OCI-LY3 (cell line): ENCODE measurements at regions not wholly inside any gene's neighbourhood (a gene's known extent, or its start where the extent isn't known, plus 50 kb on each side); places are given as distances from the start of the nearest gene placed in this dataset.

Experiments used
- H2AFZ ChIP-seq: fragments of 200-600, 300-600 bp; shearing (Covaris generic); 2 replicates; pipeline ENCODE4 v1.6.0; 2014; ENCODE audit warnings: antibody characterized with exemption, low read depth, low read length
- H3K27ac ChIP-seq: fragments of 200-600, 300-600 bp; sonication (generic); 2 replicates; pipeline ENCODE4 v1.5.1; 2014; ENCODE audit warnings: mild to moderate bottlenecking, low read length, moderate library complexity, mixed read lengths
- H3K27me3 ChIP-seq: fragments of 200-600, 300-600 bp; sonication (generic); 2 replicates; pipeline ENCODE4 v1.6.1; 2014; ENCODE audit warnings: low read depth, low read length, mixed read lengths
- H3K36me3 ChIP-seq: fragments of 200-600, 300-600 bp; sonication (generic); replicated peaks from 2 replicates; pipeline ENCODE3; 2014; ENCODE audit warnings: low read depth, low read length, mixed read lengths
- H3K4me1 ChIP-seq: fragments of 300-600, 200-600 bp; sonication (generic); 2 replicates; pipeline ENCODE4 v1.6.1; 2014; ENCODE audit warnings: low read length, mixed read lengths
- H3K4me2 ChIP-seq: fragments of 200-600, 300-600 bp; sonication (generic); 2 replicates; pipeline ENCODE4 v1.6.1; 2014; ENCODE audit warnings: low read length, mixed read lengths
- H3K4me3 ChIP-seq: fragments of 300-600, 200-600 bp; sonication (generic); 2 replicates; pipeline ENCODE4 v1.5.1; 2014; ENCODE audit warnings: antibody characterized with exemption, mild to moderate bottlenecking, low read length, moderate library complexity
- H3K79me2 ChIP-seq: fragments of 300-600, 200-600 bp; shearing (Covaris generic); 2 replicates; pipeline ENCODE4 v1.6.1; 2014; ENCODE audit warnings: mild to moderate bottlenecking, low read length, mixed read lengths
- H3K9ac ChIP-seq: fragments of 300-600, 200-600 bp; shearing (Covaris generic); 2 replicates; pipeline ENCODE4 v1.6.0; 2014; ENCODE audit warnings: mild to moderate bottlenecking, low read length, moderate library complexity
- H3K9me3 ChIP-seq: fragments of 200-600, 300-600 bp; shearing (Covaris generic); 2 replicates; pipeline ENCODE4 v1.6.1; 2014; ENCODE audit warnings: low read length, mixed read lengths; ENCODE audit not compliant: insufficient read depth
- H4K20me1 ChIP-seq: fragments of 200-600, 300-600 bp; sonication (generic); 2 replicates; pipeline ENCODE4 v1.6.1; 2016; ENCODE audit warnings: low read length, mixed read lengths; ENCODE audit not compliant: insufficient read depth
- EZH2phosphoT487 ChIP-seq: fragments of 200-600 bp; shearing (Covaris generic); IDR thresholded peaks from 2 replicates; pipeline ENCODE4 v1.6.1; 2018; ENCODE audit warnings: antibody characterized with exemption, mixed run types, low read depth
- TF ChIP-seq, protein P1 (sequence below): fragments of 200-600, 300-600 bp; sonication (generic); IDR thresholded peaks from 2 replicates; pipeline ENCODE4 v1.5.1; 2014; ENCODE audit warnings: antibody characterized with exemption, low read length, low read depth

DNA sequence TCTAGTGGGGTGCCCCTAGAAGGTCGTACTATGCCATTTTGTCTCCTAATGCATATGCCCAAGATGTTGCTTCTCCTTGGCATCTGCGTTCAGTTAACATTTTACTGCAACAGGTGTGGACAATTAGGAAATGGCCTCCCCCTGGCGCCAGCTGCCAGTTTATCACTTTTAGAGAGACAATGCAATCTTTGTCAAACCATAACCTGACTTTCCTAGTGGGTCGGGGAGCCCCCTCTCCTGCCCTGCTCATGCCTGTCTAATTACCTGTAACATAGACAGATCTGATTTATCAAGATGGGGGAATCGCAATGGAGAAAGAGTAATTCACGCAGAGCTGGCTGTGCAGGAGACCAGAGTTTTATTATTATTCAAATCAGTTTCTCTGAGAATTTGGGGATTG lies 353.7 kb upstream of the SGO1 start:
- Histone ChIP-seq H3K79me2 (no peaks in the 10 kb centered on the region), H3K9ac (no peak overlapping the region), H4K20me1 (no peaks in the 10 kb centered on the region), H2AFZ (no peak overlapping the region), H3K27me3 (no peaks in the 10 kb centered on the region), H3K4me2 (no peak overlapping the region), H3K9me3 (no peaks in the 10 kb centered on the region), H3K36me3 (no peaks in the 10 kb centered on the region), H3K4me1 (no peaks in the 10 kb centered on the region), H3K4me3 (no peak overlapping the region), H3K27ac (no peak overlapping the region)
- no peak for TF ChIP-seq EZH2phosphoT487

- H2AFZ ChIP-seq = no peak overlapping the region
Observed at GRCh38 chr3:20537234-20537633, 351.2 kb upstream of the SGO1 start.

GRCh38 chr3:20529911-20530310 lies 343.9 kb upstream of the SGO1 start:
- H2AFZ ChIP-seq = no peak overlapping the region
- no peaks in the 10 kb centered on the region for H4K20me1 ChIP-seq
- TF ChIP-seq, protein P1, sequence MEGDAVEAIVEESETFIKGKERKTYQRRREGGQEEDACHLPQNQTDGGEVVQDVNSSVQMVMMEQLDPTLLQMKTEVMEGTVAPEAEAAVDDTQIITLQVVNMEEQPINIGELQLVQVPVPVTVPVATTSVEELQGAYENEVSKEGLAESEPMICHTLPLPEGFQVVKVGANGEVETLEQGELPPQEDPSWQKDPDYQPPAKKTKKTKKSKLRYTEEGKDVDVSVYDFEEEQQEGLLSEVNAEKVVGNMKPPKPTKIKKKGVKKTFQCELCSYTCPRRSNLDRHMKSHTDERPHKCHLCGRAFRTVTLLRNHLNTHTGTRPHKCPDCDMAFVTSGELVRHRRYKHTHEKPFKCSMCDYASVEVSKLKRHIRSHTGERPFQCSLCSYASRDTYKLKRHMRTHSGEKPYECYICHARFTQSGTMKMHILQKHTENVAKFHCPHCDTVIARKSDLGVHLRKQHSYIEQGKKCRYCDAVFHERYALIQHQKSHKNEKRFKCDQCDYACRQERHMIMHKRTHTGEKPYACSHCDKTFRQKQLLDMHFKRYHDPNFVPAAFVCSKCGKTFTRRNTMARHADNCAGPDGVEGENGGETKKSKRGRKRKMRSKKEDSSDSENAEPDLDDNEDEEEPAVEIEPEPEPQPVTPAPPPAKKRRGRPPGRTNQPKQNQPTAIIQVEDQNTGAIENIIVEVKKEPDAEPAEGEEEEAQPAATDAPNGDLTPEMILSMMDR = no peak
- TF ChIP-seq EZH2phosphoT487 = no peak

More at GRCh38 chr3:20537234-20537633, 351.2 kb upstream of the SGO1 start:
- Histone ChIP-seq H3K79me2 (no peaks in the 10 kb centered on the region), H3K27me3 (no peaks in the 10 kb centered on the region), H3K9me3 (no peaks in the 10 kb centered on the region), H3K27ac (no peak overlapping the region), H3K9ac (no peak overlapping the region), H3K4me1 (no peaks in the 10 kb centered on the region), H3K36me3 (no peaks in the 10 kb centered on the region), H4K20me1 (no peaks in the 10 kb centered on the region), H3K4me3 (no peak overlapping the region), H3K4me2 (no peak overlapping the region)
- TF ChIP-seq, protein P1 = no peak
- TF ChIP-seq EZH2phosphoT487 = no peak

DNA sequence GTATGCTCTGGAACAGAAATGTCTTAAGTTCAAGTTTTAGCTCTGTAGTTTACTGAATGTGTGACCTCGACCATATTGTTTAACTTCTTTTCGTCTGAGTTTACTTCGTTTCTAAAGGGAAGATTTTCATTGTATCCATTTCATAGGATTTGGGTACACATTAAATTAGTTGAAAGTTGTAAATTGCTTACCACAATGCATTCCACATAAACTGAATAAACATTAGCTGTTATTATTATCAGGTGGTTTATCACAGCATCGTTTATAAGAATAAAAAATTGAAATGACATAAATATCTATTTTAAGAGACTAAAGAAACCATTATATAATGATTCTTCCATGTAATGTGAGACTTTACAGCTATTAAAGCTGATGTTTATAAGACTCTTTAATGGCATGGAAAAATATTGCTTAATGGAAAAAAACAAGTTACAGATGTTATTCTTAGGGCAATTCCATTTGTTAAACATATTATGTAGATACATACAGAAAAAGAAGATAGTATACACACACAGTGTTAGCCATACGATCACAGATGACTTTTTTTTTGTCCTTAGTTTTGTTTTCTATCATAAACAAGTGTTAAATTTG lies 342.3 kb upstream of the SGO1 start:
- no peaks in the 10 kb centered on the region for H3K9me3 ChIP-seq
- no peak for TF ChIP-seq EZH2phosphoT487
- no peak overlapping the region for H3K4me2 ChIP-seq
- no peaks in the 10 kb centered on the region for H3K36me3 ChIP-seq
- no peak overlapping the region for H3K27ac ChIP-seq
- H3K79me2 ChIP-seq = no peaks in the 10 kb centered on the region
- no peaks in the 10 kb centered on the region for H4K20me1 ChIP-seq
- H3K27me3 ChIP-seq = no peaks in the 10 kb centered on the region
- no peak overlapping the region for H3K9ac ChIP-seq
- no peak overlapping the region for H3K4me3 ChIP-seq
- H2AFZ ChIP-seq = no peak overlapping the region
- H3K4me1 ChIP-seq = no peaks in the 10 kb centered on the region

More at GRCh38 chr3:20529911-20530310, 343.9 kb upstream of the SGO1 start:
- H3K36me3 ChIP-seq = no peaks in the 10 kb centered on the region
- H3K9me3 ChIP-seq = no peaks in the 10 kb centered on the region
- no peak overlapping the region for H3K9ac ChIP-seq
- no peaks in the 10 kb centered on the region for H3K27me3 ChIP-seq
- no peaks in the 10 kb centered on the region for H3K4me1 ChIP-seq
- H3K4me3 ChIP-seq = no peak overlapping the region
- no peak overlapping the region for H3K27ac ChIP-seq
- no peaks in the 10 kb centered on the region for H3K79me2 ChIP-seq
- no peak overlapping the region for H3K4me2 ChIP-seq

- no peaks in the 10 kb centered on the region for H3K27me3 ChIP-seq
- no peak overlapping the region for H3K4me2 ChIP-seq
- H3K36me3 ChIP-seq = no peaks in the 10 kb centered on the region
- no peaks in the 10 kb centered on the region for H3K9me3 ChIP-seq
- no peak overlapping the region for H2AFZ ChIP-seq
- no peak overlapping the region for H3K27ac ChIP-seq
- TF ChIP-seq, protein P1 = no peak
- no peak for TF ChIP-seq EZH2phosphoT487
- no peaks in the 10 kb centered on the region for H3K4me1 ChIP-seq
- no peak overlapping the region for H3K4me3 ChIP-seq
- H3K79me2 ChIP-seq = no peaks in the 10 kb centered on the region
- no peaks in the 10 kb centered on the region for H4K20me1 ChIP-seq
- H3K9ac ChIP-seq = no peak overlapping the region
Observed at GRCh38 chr3:20527368-20527767, 341.4 kb upstream of the SGO1 start.
